ENCODE measurements at regions not wholly inside any gene's neighbourhood (a gene's known extent, or its start where the extent isn't known, plus 50 kb on each side); places are given as distances from the start of the nearest gene placed in this dataset.
"Not testable (repeated sequence)": the region's sequence is repeated elsewhere in the genome, so short reads cannot be mapped to it uniquely, and the experiment has no call there.

DNA sequence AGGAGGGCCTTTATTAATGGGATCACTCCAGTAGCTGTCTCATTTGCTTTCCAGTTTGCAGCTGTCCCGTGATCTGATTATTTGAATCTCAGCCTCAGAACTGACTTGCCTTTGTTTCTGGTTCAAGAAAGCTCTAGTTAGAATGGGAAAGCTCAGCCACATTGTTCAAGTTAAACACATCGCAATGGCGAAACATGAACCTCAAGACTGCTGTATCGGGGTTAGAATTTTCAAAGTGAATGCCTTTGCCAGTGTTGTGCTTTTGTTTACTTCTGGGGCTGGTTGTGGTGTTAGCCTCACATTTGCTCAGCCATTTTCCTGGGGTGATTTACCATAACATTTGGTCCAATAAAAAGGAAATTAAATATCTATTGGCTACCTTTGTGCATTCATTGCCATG lies 105.3 kb downstream of the LUZP4 start:
- DNase-seq; intact Hi-C loops (cut with micrococcal nuclease); ATAC-seq: not testable (repeated sequence)

DNA sequence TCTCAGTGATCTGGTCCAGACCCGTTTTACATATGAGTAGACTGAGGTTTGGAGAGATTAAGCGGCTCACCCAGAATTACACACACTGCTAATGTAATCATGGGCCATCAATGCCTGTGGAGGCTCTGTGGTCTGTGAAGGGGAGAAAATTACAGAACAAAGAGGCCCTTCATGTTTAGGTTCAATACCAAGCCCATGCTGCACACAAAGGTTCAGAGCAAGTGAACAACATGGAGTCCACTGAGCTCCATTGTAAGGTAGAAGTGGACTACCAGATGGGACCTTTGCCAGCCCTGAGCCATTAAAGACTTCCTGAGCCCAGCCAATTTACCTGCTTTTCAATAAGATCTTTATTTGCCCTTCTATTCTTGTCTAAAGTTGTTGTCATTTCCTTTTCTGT lies 109.8 kb downstream of the LUZP4 start:
- intact Hi-C loops (cut with micrococcal nuclease), result no loop called here
- ATAC-seq (no peak), DNase-seq (no peak)

DNA sequence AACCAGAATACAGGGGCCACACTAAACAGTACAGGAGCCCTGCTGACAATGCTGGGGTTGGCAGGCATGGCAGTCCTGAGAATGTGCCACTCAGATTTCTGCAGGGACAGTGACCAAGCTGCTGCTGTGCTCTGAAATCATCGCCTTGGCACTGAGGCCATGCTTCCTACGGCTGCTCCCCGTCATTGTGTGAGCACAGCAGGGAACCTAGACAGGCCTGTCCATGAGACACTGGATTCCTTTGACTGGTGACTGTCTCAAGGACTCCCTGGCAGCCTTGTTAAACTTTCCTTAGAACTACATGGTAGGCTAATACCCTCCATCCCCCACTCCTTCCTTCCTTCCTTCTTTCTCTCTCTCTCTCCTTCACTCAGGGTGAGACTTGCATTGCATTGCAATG lies 111.4 kb downstream of the LUZP4 start:
- intact Hi-C loops (cut with micrococcal nuclease), result no loop called here
- no peak for DNase-seq
- ATAC-seq, result no peak

DNA sequence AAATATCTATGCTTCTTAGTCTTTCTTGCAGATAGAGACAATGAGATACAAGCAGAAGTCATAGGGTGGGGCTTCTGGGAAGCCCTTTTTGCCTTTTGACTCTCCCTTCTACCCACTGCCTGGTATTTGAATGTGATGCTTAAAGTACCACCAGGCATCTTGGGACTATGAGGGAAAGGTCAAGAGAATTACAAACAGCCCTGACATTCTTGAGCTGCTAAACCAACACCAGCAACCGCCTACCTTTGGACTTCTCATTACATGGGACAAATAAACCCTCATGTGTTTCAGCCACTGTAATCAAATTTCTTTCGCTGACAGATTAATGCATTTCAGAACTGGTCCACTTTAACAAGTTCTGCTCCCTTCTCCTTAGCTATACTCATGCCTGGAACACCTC lies 112.8 kb downstream of the LUZP4 start:
- DNase-seq (no peak), ATAC-seq (no peak)
- intact Hi-C loops (cut with micrococcal nuclease), result no loop called here

DNA sequence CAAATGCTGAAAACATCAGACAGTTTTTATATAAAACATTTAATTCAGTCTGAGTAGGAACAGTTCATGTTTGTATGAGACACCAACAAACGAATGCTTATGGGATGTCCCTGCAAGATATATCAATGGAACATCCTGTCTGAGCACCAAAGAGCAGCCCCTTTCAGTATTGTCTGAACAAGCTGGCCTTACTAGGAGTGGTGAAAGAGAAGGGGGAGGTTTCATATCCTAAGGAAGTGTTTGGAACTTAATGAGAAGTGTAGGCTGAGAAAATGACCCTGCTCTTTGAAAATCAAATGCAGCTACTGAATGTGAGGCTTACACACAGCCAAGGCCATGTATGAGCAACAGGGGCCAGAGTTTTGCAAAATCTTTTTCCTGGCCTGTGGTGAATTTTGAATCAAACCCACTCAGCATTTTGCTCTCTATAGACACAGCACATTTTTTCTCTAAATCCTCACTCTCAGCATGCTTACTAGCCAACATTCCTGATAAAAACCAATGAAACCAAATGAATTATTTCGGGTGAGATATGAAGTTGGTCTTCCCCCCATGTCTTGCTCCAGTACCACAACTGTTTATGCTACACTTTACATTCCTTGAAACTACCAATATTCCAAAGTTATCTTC lies 119.4 kb downstream of the LUZP4 start:
- DNase-seq, result no peak
- ATAC-seq, result no peak
- intact Hi-C loops (cut with micrococcal nuclease), result no loop called here

DNA sequence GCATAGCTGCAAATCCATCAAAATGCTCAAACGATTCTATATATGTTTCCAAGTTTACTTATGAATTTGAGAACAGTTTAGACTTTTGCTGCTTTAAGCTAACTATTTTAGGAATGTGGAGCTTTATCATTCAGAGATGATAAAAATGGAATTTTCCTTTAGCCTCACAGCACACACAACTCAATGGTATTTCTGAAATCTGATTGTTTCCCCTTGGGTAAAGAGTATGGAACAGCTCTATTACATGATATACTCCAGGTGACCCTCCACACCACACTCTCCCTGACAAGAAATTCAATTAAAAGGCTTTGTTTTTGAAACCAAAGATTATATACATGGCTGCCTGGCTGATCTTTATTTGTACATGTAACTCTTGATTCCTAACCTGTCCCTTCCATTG lies 120.0 kb downstream of the LUZP4 start:
- intact Hi-C loops (cut with micrococcal nuclease), result no loop called here
- ATAC-seq, result no peak

DNA sequence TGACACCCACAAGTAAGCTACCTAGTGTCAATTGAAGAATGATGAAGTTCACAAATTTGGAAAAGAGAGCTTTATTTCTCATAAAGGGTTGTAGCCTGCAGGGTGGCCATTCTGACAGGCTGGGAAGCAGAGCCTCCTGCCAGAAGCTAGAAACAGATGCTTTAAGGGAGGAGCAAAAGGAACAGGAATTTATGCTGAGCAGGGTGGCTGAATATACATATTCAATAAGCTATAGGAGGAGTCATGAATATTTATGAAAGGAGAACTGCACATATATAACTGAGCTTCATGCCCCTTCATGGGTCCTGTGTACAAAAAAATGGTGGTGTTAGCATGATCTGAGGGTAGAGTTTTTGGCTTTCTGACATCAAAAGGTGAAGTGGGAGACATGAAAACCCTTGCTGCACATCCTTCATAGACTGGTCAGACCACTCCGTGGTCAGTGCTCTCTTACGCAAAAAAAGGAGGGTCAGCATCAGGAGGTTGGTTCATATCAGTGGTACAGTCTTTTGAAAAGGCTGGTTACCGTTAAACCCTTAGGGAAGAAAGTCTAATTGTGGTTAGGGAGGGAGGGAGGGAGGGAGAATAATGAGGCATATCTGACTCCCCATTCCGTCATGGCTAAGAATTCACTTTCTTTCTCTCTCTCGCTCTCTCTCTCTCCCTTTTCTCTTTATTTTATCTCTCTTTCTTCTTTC lies 121.4 kb downstream of the LUZP4 start:
- DNase-seq (no peak), ATAC-seq (no peak)
- intact Hi-C loops (cut with micrococcal nuclease), result no loop called here

More for the DNA sequence above, 120.0 kb downstream of the LUZP4 start:
- no peak for DNase-seq

DNA sequence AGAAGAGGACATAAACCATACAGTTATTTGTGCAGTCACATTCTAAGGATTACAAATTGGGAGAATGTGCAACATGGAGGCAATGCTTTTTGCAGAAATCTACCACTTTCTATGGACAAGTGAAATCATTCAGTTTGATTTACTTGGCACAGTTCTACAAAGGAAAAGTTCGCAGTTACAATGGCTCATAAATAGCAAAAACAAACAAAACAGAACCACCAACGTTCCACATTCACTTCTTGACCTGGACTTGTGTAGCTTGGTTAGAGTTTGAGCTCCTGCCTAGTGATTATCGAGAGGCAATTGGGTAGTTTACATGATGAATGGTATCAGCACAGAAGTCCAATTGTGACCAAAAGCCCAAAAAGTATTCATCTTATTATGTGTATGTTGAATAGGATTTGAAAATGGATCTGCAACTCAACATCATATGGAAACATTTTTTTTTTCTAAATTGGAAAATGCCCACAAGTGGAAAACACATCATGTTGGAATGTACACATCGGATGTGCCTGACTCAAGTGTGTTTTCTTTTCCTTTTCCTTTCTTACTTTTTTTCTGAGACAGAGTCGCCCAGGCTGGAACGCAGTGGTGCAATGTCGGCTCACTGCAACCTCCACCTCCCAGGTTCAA lies 123.8 kb downstream of the LUZP4 start:
- intact Hi-C loops (cut with micrococcal nuclease), result no loop called here
- DNase-seq (no peak), ATAC-seq (no peak)

DNA sequence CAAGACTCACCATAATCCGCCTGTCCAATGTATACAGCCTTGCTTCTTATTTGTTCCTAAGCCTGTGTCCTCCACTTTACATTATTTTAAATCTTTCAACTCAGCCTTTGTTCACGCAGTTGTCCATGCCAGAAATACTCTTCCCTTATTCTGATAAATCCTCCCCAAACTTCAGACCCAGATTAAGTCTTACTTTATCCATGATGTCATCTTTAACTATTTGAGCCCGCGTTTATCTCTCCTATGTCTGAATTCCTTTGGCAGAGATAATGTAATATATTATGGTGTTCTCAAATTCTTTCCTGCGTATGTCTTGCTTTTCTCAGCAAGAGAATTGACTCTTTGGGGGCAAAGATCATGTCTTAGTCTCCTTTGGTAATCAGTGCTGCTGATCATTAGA lies 129.6 kb downstream of the LUZP4 start:
- ATAC-seq, result no peak
- intact Hi-C loops (cut with micrococcal nuclease), result no loop called here

DNA sequence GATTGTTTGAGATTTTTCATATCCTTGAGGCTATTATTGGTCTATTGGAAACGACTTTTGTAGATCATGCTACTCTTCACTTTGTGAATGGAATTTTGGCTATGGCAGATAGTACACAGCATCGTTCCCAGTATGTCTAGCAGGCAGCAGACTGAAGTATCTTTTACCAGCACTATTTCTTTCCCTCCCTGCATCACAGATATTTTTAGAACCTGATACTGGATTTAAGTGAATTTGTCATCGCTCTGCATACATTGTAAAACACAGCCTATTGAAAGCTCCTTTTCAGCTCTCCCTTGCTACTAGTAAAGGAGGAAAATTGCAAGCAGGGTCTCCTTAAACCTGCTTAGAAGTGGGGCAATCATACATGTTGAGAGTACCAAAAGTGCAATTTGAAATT lies 133.6 kb downstream of the LUZP4 start:
- ATAC-seq (no peak), DNase-seq (no peak)
- intact Hi-C loops (cut with micrococcal nuclease), result no loop called here

More for the DNA sequence above, 129.6 kb downstream of the LUZP4 start:
- no peak for DNase-seq

DNA sequence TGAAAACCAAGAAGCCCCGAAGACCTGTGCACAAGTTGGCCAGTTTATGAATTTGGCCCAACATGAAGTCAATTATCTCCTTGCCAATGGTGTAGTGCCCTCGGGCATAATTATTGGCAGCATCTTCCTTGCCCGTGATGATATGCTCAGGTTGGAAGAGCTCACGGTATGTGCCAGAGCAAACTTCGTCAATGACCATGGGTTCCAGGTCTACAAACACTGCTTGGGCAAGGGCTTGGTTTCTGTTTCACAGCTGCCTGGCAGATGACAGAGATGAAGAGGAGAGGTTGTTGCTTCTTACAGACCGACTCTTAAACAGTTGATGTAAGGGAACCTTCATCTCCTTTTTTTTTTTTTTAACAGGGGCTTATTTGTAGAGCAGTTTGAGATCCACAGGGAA lies 135.6 kb upstream of the PLS3 start:
- intact Hi-C loops (cut with micrococcal nuclease), result no loop called here
- no peak for DNase-seq
- no peak for ATAC-seq

DNA sequence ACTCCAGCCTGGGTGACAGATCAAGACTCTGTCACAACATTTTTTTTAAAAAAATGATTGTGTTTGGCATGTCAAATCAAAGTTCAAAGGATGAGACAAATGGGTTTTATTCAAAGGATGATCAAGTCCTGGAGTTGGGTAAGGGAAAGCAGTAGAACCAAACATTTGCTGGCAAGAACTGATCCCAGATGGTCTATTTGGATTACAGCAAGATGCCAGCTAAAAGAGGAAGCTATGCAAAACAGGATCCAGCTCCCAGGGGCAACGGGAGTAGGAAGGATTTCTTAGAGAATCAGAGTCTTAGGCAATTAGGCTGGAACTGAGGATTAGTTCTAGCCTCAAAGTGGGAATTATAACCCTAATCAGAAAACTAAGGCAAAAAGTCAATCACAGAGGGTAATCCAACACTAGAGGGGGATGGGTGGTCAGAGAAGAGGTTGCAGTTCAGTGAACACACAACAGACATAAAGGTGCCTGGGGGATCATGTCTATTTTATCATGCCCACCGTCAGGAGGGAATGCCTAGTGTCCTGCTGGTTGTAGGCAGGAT lies 133.0 kb upstream of the PLS3 start:
- DNase-seq, result no peak
- intact Hi-C loops (cut with micrococcal nuclease), result no loop called here
- ATAC-seq, result no peak

DNA sequence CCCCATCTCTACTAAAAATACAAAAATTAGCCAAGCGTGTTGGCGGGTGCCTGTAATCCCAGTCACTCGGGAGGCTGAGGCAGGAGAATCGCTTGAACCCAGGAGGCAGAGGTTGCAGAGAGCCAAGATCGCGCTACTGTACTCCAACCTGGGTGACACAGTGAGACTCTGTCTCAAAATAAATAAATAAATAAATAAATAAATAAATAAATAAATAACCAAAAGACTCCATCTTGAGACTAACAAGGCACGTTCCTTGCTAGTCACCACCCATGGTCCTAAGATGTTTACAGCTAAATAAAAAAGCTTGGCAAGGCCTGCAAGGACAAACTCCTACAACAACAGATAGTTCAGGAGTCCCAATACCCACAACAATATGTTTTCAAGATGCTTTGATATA lies 126.1 kb upstream of the PLS3 start:
- intact Hi-C loops (cut with micrococcal nuclease); DNase-seq; ATAC-seq: not testable (repeated sequence)

DNA sequence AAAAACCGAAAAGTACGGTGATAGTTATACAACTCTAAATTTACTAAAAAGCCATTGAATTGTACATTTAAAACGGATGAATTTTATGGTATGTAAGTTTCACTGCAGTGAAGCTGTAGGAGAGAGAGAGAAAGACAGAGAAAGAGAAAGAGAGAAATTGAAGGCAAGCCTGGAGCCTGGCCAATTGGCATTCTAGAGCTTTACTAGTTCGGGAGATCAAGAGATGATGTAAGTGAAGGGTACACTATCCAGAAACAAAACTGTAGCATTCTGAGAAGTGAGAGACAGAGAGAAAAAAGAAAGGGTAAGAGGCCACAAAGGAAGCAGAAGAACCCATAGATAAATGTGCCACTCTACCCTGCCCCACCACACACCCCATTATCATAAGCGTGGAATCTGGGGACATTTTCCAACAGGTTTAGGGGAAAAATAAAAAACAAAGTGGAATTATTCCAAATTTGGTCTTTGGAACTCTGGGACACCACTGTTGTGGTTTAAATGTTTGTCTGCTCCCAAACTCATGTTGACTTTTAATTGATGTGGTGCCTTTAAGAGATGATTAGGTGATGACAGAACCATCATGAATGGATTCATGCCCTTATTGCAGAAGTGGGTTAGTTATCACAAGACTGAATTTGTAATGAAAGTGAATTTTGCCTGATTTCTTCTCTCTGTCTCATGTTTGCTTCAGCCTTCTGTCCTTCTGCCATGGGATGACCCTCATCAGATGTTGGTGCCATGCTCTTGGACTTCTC lies 123.0 kb upstream of the PLS3 start:
- no peak for DNase-seq
- intact Hi-C loops (cut with micrococcal nuclease), result no loop called here
- no peak for ATAC-seq

DNA sequence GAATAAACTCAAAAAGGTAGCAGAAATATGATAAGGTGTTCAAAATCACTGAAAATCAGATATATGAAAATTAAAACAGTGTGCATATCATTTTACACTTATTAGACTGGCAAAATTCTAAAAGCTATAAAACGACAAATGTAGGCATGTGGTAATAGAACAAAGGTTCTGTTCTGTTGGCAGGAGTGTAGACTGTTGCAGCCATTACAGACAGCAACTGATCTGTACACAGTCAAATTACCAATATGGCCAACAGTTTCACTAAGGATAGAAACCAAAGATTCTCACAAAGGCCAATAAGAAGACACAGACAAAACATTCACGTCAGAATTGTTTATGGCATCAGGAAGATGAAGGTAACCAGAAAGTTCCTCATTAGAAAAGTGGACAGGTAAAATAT lies 112.8 kb upstream of the PLS3 start:
- intact Hi-C loops (cut with micrococcal nuclease), result no loop called here
- no peak for ATAC-seq
- DNase-seq, result no peak

DNA sequence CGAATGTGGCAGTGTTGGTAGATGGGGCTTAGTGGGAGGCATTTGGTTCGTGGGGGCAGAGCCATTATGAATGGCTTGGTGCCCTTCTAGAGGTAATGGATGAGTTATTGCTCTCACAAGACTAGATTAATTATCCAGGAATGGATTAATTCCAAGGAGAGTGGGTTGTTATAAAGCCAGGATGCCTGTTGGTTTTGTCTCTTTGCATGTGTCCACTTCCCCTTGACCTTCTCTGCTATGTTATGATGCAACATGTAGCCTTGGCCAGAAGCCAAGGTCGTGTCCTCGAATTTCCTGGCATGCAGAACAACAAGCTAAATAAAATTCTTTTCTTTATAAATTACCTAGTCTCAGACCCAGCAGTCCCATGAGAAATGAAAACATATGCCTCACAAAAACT lies 111.2 kb upstream of the PLS3 start:
- ATAC-seq (peak; percentile 37), DNase-seq (peak; percentile 73)
- intact Hi-C loops (cut with micrococcal nuclease), result no loop called here

DNA sequence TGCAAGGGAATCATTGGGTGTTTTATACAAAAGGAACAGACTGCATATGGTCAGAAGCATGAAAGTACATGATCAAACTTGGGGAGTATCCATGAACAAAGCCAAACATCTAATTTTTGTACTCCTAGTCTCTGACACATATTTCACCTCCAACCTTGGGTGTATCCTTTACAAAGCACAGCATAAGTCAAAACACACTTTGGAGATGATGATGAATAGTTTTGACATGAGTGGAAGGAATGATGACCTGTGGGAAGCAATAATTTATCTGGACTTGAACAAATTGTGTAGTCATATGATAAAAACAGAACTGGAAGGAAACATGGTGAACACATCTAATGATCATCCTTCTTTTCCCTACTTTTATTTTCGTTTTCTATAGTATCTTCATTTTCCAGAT lies 108.7 kb upstream of the PLS3 start:
- intact Hi-C loops (cut with micrococcal nuclease), result no loop called here
- no peak for ATAC-seq

DNA sequence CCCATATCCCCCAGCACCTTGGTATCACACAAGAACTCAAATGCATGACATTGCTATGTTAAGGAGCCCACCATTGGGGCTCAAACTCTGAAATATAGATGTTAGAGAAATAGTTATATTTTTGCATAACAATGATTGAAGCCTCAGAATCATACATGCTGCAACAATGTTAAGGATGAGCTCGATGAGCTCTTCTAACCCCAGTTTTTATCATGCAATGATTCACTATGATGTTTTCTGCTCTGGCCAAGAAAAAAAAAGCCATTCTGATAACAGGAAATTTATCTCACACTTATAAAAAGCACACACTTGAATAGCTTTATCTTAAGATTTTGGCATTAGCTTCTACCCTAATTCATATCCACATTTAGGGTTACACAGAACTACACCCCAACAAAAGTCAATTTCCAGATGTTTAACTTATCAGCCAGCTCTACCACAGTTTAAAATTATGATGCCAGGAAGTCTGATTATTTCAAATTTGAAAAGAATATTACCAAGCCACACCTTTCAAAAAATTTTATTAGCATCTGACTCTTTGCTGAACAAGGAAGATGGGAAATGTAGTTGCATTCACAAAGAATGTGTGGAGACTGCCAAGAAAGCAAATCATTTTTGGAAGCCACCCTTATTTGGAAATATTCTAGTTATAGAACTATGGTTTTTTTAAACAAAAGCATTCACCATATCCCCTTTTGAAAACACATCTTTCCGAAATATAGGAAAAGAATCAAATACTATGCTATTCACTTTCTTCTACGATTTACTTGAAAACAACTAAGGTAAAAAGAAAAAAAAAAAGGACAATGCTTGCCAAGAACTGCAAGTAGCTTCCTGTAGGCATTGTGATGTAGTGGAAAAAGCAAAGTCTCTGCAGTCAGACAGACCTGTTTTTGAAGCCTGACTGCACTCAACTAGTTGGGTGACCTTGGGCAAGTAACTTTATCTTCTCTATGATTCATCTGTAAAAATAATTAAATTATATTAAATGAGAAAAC lies 100.8 kb upstream of the PLS3 start:
- DNase-seq, result no peak
- intact Hi-C loops (cut with micrococcal nuclease), result no loop called here
- peak; percentile 59 for ATAC-seq

More for the DNA sequence above, 108.7 kb upstream of the PLS3 start:
- DNase-seq, result no peak

DNA sequence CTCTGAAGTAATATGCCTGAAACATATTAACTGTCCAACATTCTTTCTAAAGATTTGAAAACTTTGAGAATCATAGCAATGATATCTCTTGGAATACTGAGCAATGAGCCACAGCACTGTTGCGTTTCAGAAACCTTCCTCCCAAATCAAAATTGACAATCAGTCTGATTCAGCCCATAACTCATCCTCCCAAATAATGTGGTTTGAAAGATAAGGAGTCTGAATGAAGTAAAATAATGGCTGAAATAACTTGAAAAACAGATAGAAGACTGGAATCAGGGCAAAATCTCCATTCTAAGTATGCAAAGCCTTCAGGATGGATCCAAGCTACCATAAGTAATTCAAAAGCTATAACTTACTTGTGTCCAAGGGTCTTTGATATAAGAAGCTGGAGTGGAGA lies 98.6 kb upstream of the PLS3 start:
- DNase-seq, result no peak
- intact Hi-C loops (cut with micrococcal nuclease), result no loop called here

More for the DNA sequence above, 98.6 kb upstream of the PLS3 start:
- ATAC-seq, result no peak

Data from left ventricle myocardium superior (tissue), 1 donor.